ENCODE measurements at regions not wholly inside any gene's neighbourhood (a gene's known extent, or its start where the extent isn't known, plus 50 kb on each side); places are given as distances from the start of the nearest gene placed in this dataset.
A peak's percentile ranks its signal among the peaks of the same experiment; 100 is the strongest.

DNA sequence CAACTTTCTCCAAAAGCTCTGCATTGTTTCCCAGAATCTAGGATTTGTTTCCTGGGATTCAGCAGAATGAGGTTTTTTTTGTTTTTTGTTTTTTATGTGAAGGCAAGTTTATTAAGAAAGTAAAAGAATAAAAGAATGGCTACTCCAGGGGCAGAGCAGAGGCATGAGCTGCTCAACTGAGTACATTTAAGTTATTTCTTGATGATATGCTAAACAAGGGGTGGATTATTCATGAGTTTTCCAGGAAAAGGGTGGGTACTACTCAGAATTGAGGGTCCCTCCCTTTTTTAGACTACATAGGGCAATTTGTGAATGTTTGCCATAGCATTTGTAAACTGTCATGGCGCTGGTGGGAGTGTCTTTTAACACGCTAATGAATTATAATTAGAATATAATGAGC, 292.5 kb upstream of the SGK1 start:
- DNase-seq (ENCODE audit: missing footprints) (no peak), ATAC-seq (no peak)
- intact Hi-C loops (cut with DNase I), result no loop called here

- DNase-seq (ENCODE audit: missing footprints) (no peak), ATAC-seq (no peak)
Measured at GRCh38 chr6:134609716-134610261, 291.9 kb upstream of the SGK1 start.

GRCh38 chr6:134607411-134607810, 289.5 kb upstream of the SGK1 start:
- no peak for DNase-seq (ENCODE audit: missing footprints)
- ATAC-seq, result no peak
- intact Hi-C loops (cut with DNase I), result no loop called here

More at GRCh38 chr6:134609716-134610261, 291.9 kb upstream of the SGK1 start:
- intact Hi-C loops (cut with DNase I), result no loop called here

DNA sequence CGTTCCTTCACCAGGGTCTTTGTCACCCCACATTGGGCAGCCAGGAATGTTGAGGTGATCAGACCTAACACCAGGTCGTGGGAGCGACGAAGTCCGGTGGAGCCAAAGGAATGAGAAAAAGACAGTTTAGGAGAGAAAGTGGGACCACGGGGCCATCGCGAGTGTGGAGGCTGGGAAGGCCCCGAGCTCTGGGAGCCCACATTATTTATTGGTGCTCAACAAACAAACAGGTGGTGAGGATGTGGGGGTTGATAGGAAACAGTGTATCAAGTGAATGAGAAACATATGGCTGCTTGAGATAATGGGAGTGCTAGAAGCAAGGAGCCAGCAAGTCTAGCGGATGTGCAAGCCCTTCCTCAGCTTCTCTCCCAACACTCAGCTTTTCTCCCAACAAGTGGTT, 287.1 kb upstream of the SGK1 start:
- intact Hi-C loops (cut with DNase I), result no loop called here
- ATAC-seq (no peak), DNase-seq (ENCODE audit: missing footprints) (no peak)

DNA sequence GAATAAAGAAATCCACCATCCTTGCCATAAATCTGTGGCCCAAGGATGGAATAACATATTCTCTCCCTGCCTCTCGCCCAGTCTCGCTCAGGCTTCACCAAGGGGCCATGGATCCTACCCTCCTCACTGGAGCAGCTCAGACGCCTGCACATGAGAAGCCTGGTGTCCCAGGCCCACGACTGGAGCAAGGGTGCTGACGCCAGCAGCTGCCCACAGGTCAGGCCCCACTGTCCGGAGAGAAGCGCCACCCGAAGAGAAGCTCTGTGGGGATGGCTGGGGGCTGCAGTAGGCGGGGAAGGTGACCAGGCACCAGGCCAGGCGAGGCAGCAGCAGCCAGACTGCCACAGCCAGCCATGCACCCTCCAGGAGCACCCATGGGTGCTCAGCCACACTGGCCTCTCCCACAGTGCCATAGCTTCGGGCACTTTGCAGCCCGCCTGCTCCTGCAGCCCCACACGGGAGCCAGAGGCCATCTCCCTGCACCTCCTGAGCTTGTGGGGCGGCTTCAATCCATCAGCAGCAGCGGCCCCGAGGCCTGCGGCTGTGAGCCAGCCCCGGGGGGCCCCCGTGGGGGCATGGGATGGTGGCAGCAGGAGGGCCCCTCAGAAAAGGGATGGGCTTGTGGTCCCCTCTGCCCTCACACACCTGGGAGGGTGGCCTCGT, 286.2 kb upstream of the SGK1 start:
- no peak for DNase-seq (ENCODE audit: missing footprints)

DNA sequence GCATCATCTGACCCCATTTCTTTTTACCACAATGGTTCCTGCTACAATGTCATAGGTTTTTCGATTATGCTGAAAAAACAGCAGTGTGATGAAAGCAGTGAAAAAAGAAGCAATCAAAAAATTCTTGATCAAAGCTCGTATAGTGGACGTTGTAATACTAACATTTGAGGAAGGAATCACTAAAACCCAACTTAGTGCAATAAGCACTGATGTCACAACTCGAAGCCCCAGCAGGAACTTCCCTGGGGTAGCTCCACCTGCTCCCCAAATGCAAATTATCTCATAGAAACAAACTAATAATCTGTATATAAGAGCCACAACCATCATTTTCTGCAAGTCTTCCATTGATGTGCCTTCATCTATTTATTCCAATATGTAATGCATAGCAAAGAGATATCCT, 285.6 kb upstream of the SGK1 start:
- DNase-seq (ENCODE audit: missing footprints), result no peak
- ATAC-seq, result no peak
- intact Hi-C loops (cut with DNase I), result no loop called here

More for the DNA sequence above, 286.2 kb upstream of the SGK1 start:
- no peak for ATAC-seq
- intact Hi-C loops (cut with DNase I), result no loop called here

DNA sequence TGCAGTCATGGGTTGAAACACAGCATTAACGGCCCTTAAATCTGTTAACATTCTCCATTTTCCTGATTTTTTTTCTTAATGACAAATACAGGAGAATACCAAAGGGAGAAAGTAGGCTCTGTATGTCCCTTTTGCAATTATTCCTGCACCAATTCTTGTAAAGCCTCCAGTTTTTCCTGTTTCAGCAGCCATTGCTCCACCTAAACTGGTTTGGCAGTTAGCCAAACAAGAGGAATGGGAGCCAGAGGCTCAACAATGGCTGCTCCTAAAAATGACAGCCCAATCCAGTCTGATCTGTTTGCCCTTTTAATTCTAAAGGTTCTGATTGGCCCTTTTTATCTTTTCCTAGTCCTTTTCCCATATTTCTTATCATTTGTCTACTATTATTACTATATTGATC, 284.2 kb upstream of the SGK1 start:
- intact Hi-C loops (cut with DNase I), result no loop called here
- ATAC-seq (no peak), DNase-seq (ENCODE audit: missing footprints) (no peak)

GRCh38 chr6:134600671-134601070, 282.8 kb upstream of the SGK1 start:
- ATAC-seq (no peak), DNase-seq (ENCODE audit: missing footprints) (no peak)
- intact Hi-C loops (cut with DNase I), result no loop called here

GRCh38 chr6:134599079-134599478, 281.2 kb upstream of the SGK1 start:
- no peak for ATAC-seq
- DNase-seq (ENCODE audit: missing footprints), result no peak
- intact Hi-C loops (cut with DNase I), result no loop called here

- no peak for DNase-seq (ENCODE audit: missing footprints)
- peak; percentile 87 for ATAC-seq
- intact Hi-C loops (cut with DNase I), result no loop called here
Measured at GRCh38 chr6:134596191-134596590, 278.3 kb upstream of the SGK1 start.

DNA sequence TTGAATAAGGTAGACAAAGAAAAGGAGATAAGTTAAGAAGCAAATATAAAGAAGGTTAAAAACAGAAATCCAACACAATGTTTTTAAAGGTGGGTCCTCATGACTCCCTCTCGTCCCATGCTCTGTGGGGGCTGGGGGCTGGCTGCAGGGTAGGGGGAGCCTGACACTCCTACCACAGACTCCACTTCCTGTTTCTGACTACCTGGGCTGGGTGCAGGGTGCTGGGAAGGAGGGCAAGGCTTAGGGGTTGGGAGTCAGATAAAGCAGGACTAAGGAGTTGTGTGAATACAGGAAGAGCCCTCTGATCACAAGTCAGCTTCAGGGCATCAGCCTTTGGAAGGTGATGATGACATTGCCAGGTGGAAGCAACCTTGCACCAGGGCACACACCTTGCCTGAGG, 277.0 kb upstream of the SGK1 start:
- intact Hi-C loops (cut with DNase I), result no loop called here
- ATAC-seq (no peak), DNase-seq (ENCODE audit: missing footprints) (no peak)

DNA sequence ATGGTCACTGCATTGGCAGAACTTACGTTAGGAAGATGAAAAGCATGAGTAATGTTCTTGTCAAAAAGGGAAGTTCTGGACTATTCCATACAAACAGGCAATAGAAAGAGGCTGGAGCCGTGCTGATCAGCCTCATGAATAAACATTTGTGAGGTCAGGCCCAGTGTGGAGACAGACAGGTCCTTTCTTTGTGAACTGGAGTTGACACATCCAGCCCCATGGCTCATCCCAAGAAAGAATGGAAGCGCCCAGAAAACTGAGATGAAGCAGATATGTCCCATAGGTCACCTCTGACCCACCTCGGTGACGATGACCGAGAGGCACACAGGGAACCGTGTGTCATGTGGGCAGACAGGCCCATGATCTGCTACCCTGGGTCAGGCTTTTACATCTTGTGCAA, 276.0 kb upstream of the SGK1 start:
- intact Hi-C loops (cut with DNase I), result no loop called here
- no peak for ATAC-seq
- no peak for DNase-seq (ENCODE audit: missing footprints)

DNA sequence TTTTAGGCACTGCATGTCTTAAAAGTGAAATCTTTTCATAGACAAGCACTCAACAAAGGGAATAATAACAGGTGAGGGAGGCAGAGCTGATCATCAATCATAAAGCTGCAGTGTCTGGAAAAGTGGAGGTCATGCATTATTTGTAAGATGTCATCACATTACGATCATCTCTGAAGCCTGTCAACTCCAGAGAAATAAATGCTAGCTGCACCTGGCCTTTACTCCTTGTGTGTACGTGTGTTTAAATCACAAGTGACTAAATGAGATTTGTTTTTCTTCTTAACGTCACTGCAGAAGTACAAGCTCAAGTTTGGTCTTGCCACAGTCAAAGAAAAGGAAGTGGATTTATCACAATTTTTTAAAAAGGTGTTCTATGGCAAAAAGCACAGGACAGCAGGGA, 275.5 kb upstream of the SGK1 start:
- intact Hi-C loops (cut with DNase I), result no loop called here
- DNase-seq (ENCODE audit: missing footprints) (no peak), ATAC-seq (no peak)

DNA sequence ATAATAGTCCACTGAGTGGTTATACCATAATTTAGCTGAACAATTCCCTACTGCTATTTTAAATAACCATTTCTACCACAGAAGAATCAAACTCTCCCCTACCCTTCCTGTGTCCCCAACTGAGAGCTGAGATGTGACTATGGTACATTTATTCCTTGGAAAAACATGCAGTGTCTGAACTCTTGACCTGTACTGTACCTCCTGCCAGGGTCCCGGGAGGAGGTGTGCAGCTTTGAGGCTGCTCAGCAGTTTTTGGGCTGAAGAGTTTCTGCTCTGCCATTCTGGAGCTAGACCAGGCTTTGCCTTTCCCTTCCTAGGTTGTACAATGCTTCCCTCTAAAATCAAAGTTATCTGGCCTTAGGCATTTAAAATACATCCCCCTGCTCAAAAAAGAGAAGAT, 275.1 kb upstream of the SGK1 start:
- ATAC-seq (no peak), DNase-seq (ENCODE audit: missing footprints) (no peak)
- intact Hi-C loops (cut with DNase I), result no loop called here

GRCh38 chr6:134590449-134590848, 272.5 kb upstream of the SGK1 start:
- intact Hi-C loops (cut with DNase I), result no loop called here
- ATAC-seq (no peak), DNase-seq (ENCODE audit: missing footprints) (no peak)

- intact Hi-C loops (cut with DNase I), result no loop called here
Measured at GRCh38 chr6:134590004-134590403, 272.1 kb upstream of the SGK1 start.

DNA sequence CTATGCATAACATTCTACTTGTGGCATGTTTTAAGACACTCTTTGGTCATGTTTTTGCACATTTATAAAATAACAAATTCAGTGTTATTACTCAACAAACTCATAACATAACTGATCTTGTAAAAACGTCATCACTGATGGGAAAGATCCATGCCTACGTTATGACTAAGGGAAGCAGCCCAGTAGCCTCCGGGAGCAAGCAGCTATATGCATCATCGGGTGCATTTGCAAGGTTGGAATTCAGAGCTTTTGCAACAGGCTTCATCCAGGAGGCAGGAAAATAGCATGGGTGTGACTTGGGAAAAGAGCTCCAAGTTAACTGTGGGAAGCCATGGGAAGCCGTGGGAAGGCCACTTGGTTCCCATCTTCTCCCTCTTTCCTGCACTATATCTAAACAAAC, 271.6 kb upstream of the SGK1 start:
- intact Hi-C loops (cut with DNase I), result no loop called here

More at GRCh38 chr6:134590004-134590403, 272.1 kb upstream of the SGK1 start:
- DNase-seq (ENCODE audit: missing footprints) (no peak), ATAC-seq (no peak)

GRCh38 chr6:134588267-134588666, 270.4 kb upstream of the SGK1 start:
- intact Hi-C loops (cut with DNase I), result no loop called here
- no peak for ATAC-seq
- no peak for DNase-seq (ENCODE audit: missing footprints)

More for the DNA sequence above, 271.6 kb upstream of the SGK1 start:
- DNase-seq (ENCODE audit: missing footprints), result no peak
- ATAC-seq, result no peak

DNA sequence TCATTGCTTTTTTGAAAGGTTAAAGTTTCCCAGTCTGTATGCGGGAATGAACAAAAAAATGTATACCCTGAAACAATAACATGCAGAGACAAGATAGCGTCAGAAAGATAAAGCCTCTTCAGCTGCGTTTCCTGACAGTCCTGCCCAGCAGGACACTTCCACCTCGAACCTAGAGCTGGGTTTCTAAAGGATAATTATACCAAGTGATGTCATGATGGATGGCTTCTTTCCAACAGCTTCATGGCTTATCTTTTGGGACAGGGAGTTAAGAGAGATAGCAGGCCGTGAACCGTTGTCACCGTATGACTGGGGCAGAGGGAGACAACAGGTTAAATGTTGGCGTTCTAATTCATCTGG, 267.6 kb upstream of the SGK1 start:
- no peak for DNase-seq (ENCODE audit: missing footprints)
- ATAC-seq, result no peak
- intact Hi-C loops (cut with DNase I), result no loop called here

- no peak for DNase-seq (ENCODE audit: missing footprints)
- intact Hi-C loops (cut with DNase I), result no loop called here
- no peak for ATAC-seq
Measured at GRCh38 chr6:134584847-134585516, 267.1 kb upstream of the SGK1 start.

GRCh38 chr6:134577998-134578397, 260.1 kb upstream of the SGK1 start:
- intact Hi-C loops (cut with DNase I), result no loop called here
- DNase-seq (ENCODE audit: missing footprints) (no peak), ATAC-seq (no peak)
